Skeletal muscle tissue (tissue), 3 donors: ENCODE measurements at regions not wholly inside any gene's neighbourhood (a gene's known extent, or its start where the extent isn't known, plus 50 kb on each side); places are given as distances from the start of the nearest gene placed in this dataset.

ENCODE experiments used
- H3K27ac ChIP-seq: one replicate; pipeline ENCODE4 v1.7.0; 2013; ENCODE audit warnings: mild to moderate bottlenecking, low read depth, low read length, inconsistent platforms
- H3K27me3 ChIP-seq, 3 donors: one replicate each; pipeline ENCODE4 v1.7.0; 2013; ENCODE audit warnings: low read length in 3 of 3; ENCODE audit not compliant: control insufficient read depth in 3 of 3, insufficient read depth in 3 of 3
- H3K36me3 ChIP-seq, 3 donors: one replicate each; pipeline ENCODE4 v1.7.0; 2013; ENCODE audit warnings: low read length in 3 of 3; ENCODE audit not compliant: control insufficient read depth in 3 of 3, insufficient read depth in 3 of 3
- H3K4me1 ChIP-seq, 3 donors: one replicate each; pipeline ENCODE4 v1.7.0; 2013; ENCODE audit warnings: low read length in 3 of 3, mild to moderate bottlenecking in 3 of 3; ENCODE audit not compliant: control insufficient read depth in 3 of 3, insufficient read depth in 3 of 3
- H3K4me3 ChIP-seq, 3 donors: one replicate each; pipeline ENCODE4 v1.7.0; 2013; ENCODE audit warnings: low read length in 3 of 3
- H3K9ac ChIP-seq, 3 donors: one replicate each; pipeline ENCODE4 v1.7.0; 2013; ENCODE audit warnings: low read length in 3 of 3, mild to moderate bottlenecking in 3 of 3, moderate library complexity in 2 of 3, low read depth in 1 of 3
- H3K9me3 ChIP-seq, 3 donors: one replicate each; pipeline ENCODE4 v1.7.0; 2013; ENCODE audit warnings: low read length in 3 of 3; ENCODE audit not compliant: control insufficient read depth in 3 of 3
- donor health status: Osteomylitis.

DNA sequence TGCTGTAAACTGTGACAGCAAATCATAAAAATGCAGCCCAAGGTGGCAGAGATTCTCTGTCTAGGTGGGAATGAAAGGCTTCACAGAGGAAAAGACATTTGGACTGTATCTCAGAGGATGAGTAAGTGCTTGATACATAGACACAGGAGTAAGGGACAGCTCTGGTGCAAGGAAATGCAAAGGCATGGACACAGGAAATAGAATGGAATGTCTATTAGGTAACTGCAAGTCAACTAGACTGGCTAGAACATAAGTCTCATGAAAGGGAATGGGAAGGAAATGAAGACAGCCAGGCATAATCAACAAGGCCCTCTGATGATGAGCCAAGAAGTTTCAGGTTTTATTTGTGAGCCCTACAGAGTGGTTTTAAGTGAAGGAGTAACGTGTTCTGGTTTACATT is 321.7 kb downstream of the SUCLA2 start:
- no peaks in the 10 kb centered on the region for H3K9me3 ChIP-seq
- H3K4me1 ChIP-seq = no peaks in the 10 kb centered on the region
- no peak overlapping the region for H3K4me3 ChIP-seq
- H3K9ac ChIP-seq = no peak overlapping the region
- H3K27me3 ChIP-seq = no peaks in the 10 kb centered on the region
- no peak overlapping the region for H3K27ac ChIP-seq
- no peaks in the 10 kb centered on the region for H3K36me3 ChIP-seq

DNA sequence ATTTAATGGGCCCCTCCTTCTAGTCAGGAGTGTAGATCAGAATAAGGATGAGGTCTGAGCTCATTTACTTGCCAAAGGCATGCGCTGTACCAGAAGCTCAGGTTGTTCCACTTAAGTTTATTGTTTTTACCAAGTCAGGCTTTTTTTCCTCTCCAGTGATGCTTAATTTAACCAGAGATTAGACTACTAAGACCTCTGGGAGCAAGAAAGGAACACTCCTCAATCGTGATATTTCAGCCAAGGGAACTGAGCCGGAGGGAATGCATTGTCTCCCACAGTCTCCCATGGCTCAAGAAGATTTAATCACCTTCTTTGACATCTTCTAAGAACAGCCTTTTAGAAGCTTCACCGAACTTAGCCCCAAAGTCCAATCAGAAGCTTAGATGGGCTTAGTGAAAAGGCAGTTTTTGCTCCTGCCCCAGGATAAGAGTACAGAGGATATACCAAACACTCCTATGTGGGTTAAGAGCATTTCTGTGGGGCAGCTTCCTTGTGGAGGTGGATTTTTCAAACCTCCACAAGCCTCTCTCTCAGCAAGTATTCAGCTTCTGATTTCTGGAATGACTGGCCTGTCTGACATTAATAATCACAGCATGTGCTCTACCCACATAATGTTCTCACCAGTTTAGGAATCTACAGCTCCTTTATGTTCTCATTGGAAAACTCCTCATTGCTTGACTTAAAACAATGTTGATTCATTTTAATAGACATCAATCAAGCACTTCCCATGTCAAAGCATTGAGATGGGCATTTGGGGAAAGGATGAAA is 322.7 kb downstream of the SUCLA2 start:
- Histone ChIP-seq H3K9ac (no peak overlapping the region), H3K27ac (no peak overlapping the region), H3K4me3 (no peak overlapping the region), H3K36me3 (no peaks in the 10 kb centered on the region), H3K9me3 (no peaks in the 10 kb centered on the region), H3K27me3 (no peaks in the 10 kb centered on the region), H3K4me1 (peaks cover 3% of the 10 kb centered on the region in 3 donors)

DNA sequence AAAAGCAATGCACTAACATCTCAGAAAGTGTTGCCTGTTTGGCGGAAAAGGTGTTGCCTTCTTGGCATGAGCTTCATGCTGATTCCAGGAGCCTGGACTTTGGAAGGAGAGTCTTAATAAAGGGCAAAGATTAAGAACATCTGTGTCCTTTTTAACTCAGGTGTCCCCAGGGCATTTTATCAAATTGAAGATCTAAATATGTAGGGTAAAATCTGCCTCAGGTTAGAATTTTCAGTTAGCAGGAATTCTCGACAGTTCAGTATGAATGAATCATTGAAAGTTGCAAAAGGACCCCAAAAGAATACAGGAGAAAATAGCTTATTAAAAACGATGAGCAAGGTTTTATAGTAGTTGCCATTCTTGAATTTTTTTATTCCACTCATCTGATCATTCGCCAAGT is 325.2 kb downstream of the SUCLA2 start:
- Histone ChIP-seq H3K36me3 (no peaks in the 10 kb centered on the region), H3K4me1 (peaks cover 12 to 15% (median 12%) of the 10 kb centered on the region in 3 donors)

DNA sequence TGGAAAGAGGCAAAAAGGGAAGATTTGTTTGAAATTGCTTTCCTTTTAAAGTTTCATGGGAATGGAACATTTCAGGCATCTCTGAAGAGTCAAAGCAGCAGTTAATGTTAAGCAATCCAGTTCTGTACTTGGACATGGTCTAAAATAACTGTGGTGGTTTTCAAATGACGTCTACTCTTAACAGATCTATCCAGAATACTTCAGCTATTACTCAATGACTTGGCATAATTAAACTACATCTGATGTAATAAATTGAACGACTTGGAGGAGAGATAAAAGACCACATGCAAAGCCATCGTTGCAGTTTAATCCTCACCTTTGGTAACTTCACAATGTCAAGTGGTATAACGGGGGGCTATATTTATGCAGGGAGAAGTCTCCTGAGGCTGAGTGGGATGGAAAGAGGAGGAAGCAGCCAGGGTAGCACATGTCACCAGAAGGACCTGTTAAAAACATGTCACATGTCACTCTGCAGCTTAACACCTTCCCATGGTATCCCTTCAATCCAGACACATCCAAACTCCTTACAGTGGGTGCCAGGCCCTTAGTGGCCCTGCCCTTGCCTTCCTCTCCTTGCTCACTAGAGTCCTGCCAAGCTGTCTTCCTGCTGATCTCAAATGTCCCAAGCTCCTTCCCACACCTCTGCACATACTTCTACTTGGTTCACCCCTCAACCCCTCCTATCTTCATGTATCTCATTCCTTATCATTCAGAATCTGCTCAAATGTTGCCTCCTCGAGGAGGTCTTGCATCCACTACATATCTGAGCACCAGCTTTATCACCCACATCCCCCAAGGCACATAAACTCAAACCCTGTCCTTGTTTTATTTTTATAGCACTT is 327.8 kb downstream of the SUCLA2 start:
- H3K9ac ChIP-seq = peak overlapping the region in 1 of 3 donors; percentile 8
- no peaks in the 10 kb centered on the region for H3K27me3 ChIP-seq
- H3K9me3 ChIP-seq = no peaks in the 10 kb centered on the region
- H3K4me1 ChIP-seq = peaks cover 12 to 15% (median 12%) of the 10 kb centered on the region in 3 donors
- no peaks in the 10 kb centered on the region for H3K36me3 ChIP-seq
- peak overlapping the region; percentile 62 for H3K27ac ChIP-seq
- H3K4me3 ChIP-seq = no peak overlapping the region

More for the DNA sequence above, 325.2 kb downstream of the SUCLA2 start:
- no peaks in the 10 kb centered on the region for H3K27me3 ChIP-seq
- no peaks in the 10 kb centered on the region for H3K9me3 ChIP-seq
- H3K27ac ChIP-seq = no peak overlapping the region
- no peak overlapping the region for H3K4me3 ChIP-seq
- H3K9ac ChIP-seq = no peak overlapping the region

DNA sequence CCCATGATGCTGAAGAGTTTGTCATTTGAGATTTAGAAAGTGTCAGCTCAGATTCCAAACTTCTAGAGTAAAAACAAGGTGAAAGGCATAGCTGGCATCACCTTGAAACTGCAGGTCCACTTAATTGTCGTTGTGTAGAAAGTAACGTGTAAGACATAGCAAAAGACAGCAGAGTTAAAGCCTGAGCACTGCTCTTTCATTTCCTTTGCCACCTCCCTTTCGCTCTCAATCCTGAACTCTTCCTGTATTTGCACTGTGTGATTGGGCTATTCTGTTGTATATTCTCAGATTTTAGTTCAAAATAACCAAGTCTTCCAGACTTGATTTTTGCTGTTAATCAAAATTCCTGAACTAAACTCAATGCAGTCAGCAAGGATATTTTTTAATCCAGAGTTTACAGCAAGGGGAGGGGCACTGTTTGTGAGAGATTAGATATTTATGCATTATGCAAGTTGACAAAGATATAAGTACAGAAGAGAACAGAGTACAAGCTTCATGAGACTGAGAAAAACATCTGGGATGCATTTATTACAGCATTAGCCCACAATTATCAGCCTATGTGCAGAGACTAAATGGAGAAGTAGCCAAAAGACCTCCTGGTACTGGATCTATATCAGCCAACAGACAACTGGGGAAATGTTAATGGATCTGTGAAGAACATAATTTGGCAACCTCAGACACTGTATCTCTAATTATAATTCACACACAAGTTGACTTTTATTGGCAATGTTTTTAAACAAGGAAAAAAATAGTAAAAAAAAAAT is 328.6 kb downstream of the SUCLA2 start:
- no peaks in the 10 kb centered on the region for H3K36me3 ChIP-seq
- peaks cover 12 to 15% (median 12%) of the 10 kb centered on the region in 3 donors for H3K4me1 ChIP-seq
- peak overlapping the region in 2 of 3 donors; percentile 3 to 8 for H3K9ac ChIP-seq
- H3K27ac ChIP-seq = peak overlapping the region; percentile 62
- H3K27me3 ChIP-seq = no peaks in the 10 kb centered on the region
- peak overlapping the region in 1 of 3 donors; percentile 16 for H3K4me3 ChIP-seq
- no peaks in the 10 kb centered on the region for H3K9me3 ChIP-seq

DNA sequence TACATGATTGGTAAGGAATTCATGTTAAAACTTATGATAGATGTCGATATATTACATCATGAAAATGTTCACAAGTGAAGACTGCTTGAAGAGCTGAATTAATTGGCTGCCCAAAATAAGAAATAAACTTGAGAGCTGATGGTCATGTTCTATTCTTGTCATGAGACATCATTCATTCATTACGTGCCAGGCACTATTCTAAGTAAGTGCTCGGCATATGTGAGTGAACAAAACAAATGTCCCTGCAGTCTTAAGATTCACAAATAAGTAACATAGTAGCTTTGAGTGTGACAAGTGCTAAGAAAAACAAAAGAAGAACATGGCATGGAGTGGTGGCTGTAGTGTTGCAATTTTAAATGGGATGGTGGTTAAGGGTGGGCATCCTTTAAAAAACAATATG is 329.3 kb downstream of the SUCLA2 start:
- H3K9ac ChIP-seq = peak overlapping the region in 1 of 3 donors; percentile 8
- H3K36me3 ChIP-seq = no peaks in the 10 kb centered on the region
- H3K27me3 ChIP-seq = no peaks in the 10 kb centered on the region
- H3K4me3 ChIP-seq = no peak overlapping the region
- peaks cover 12 to 15% (median 12%) of the 10 kb centered on the region in 3 donors for H3K4me1 ChIP-seq
- peak overlapping the region; percentile 62 for H3K27ac ChIP-seq
- H3K9me3 ChIP-seq = no peaks in the 10 kb centered on the region

DNA sequence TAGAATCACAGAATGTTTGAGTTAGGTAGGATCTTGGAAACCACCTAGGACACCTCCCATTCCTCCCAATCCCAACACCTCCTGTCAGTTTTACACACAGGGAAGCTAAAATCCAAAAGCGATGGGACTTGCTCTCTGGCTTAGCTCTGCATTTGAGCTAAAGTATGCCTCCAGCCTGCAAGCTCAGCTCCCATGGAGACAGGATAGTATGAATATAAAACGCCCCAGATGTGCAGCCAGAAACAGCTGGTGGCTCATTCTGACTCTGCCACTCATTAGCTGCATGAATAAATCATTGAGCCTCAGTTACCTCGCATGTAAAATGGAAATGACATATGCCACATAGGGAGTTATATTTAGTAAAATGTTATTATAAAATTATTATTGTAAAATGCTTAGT is 336.0 kb downstream of the SUCLA2 start:
- no peaks in the 10 kb centered on the region for H3K4me1 ChIP-seq
- H3K36me3 ChIP-seq = no peaks in the 10 kb centered on the region
- H3K4me3 ChIP-seq = no peak overlapping the region
- H3K27ac ChIP-seq = no peak overlapping the region
- H3K9ac ChIP-seq = no peak overlapping the region
- no peaks in the 10 kb centered on the region for H3K27me3 ChIP-seq
- H3K9me3 ChIP-seq = no peaks in the 10 kb centered on the region

DNA sequence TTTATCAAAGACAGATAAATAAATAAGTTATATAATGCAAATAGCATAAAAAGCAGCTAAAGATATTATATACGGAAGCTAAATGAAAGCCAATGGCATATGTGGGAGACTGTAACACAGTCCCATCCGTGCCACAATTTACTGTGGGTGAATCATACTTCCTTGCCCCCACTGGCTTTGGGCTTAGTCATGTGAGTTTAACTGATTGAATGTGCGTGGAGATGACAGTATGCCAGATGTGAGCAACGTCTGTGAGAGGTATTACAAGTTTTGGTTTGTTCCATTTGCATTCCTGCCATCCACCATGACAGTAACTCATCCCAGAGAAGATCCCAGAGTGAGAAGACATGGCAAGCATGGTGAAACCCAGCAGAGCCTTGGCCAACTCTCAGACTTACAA is 340.0 kb downstream of the SUCLA2 start:
- Histone ChIP-seq H3K4me1 (no peaks in the 10 kb centered on the region), H3K9me3 (peaks cover 0 to 2% (median 0%) of the 10 kb centered on the region in 3 donors), H3K9ac (no peak overlapping the region), H3K4me3 (no peak overlapping the region), H3K27ac (no peak overlapping the region), H3K36me3 (no peaks in the 10 kb centered on the region), H3K27me3 (no peaks in the 10 kb centered on the region)

DNA sequence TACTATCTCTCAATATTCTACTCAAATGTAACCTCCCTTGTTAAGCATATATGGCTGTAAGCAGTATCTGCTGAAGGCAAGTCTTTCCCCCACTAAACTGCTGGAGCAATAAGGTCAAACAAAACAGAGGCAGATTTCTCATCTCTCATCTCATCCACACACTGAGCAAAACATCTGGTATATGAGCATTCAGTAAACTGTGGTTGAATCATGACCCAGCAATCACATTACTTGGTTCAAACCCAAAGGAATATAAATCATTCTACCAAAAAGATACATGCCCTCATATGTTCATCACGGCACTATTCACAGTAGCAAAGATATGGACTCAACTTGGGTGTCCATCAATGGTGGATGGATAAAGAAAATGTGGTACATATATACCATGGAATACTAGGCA is 344.4 kb downstream of the SUCLA2 start:
- Histone ChIP-seq H3K9ac (no peak overlapping the region), H3K4me3 (no peak overlapping the region), H3K9me3 (peaks cover 0 to 2% (median 0%) of the 10 kb centered on the region in 3 donors), H3K27me3 (no peaks in the 10 kb centered on the region), H3K27ac (no peak overlapping the region), H3K4me1 (no peaks in the 10 kb centered on the region), H3K36me3 (no peaks in the 10 kb centered on the region)
